IMR-90 (cell line): ENCODE measurements at regions not wholly inside any gene's neighbourhood (a gene's known extent, or its start where the extent isn't known, plus 50 kb on each side); places are given as distances from the start of the nearest gene placed in this dataset.

Source experiments
- ATAC-seq: fragments of 200-7000 bp; cut with Tn5 transposase; 2 replicates; pipeline ENCODE4 v1.9.1; 2020; ENCODE audit warnings: low read depth, mild to moderate bottlenecking, moderate library complexity
- BruUV-seq: library from RNA; stranded (reverse); fragments of 400-500 nt; replicated peaks from 2 replicates; lab custom pipeline; 2021; lab: Mats Ljungman, UMichigan
- CTCF ChIA-PET: fragments of 300-600 bp; formaldehyde crosslinking; extraction: SDS; loops from one replicate; lab custom pipeline; 2021; ENCODE audit warnings: antibody characterized with exemption; lab: Yijun Ruan, JAX
- POLR2A ChIA-PET: fragments of 300-600 bp; sonication (Branson Sonifier 250); formaldehyde crosslinking; loops from one replicate; lab custom pipeline; 2022; ENCODE audit warnings: antibody characterized with exemption; ENCODE audit not compliant: unreplicated experiment; lab: Charles Lee
- DNase-seq: peaks from one replicate; pipeline ENCODE4 v3.0.0; 2013
- H2AFZ ChIP-seq: replicated peaks from 2 replicates; pipeline ENCODE3; 2013; ENCODE audit warnings: low read length, mild to moderate bottlenecking; ENCODE audit not compliant: poor library complexity
- H2AK5ac ChIP-seq: 2 replicates; pipeline ENCODE4 v1.6.1; 2013; ENCODE audit warnings: low read depth, low read length, inconsistent platforms
- H2AK9ac ChIP-seq: replicated peaks from 2 replicates; pipeline ENCODE3; 2013; ENCODE audit warnings: mild to moderate bottlenecking, low read depth, low read length, moderate library complexity; ENCODE audit not compliant: poor library complexity
- H2BK120ac ChIP-seq: 2 replicates; pipeline ENCODE4 v1.6.1; 2013; ENCODE audit warnings: low read depth, low read length, inconsistent platforms
- H2BK15ac ChIP-seq: 3 replicates; pipeline ENCODE4 v1.6.1; 2013; ENCODE audit warnings: low read depth, low read length, inconsistent platforms
- H2BK20ac ChIP-seq: 2 replicates; pipeline ENCODE4 v1.6.1; 2013; ENCODE audit warnings: low read depth, mild to moderate bottlenecking, inconsistent platforms, low read length, moderate library complexity
- H2BK5ac ChIP-seq: 2 replicates; pipeline ENCODE4 v1.6.1; 2013; ENCODE audit warnings: mild to moderate bottlenecking, low read depth, low read length, inconsistent platforms; ENCODE audit not compliant: poor library complexity, severe bottlenecking
- H3K14ac ChIP-seq: replicated peaks from 2 replicates; pipeline ENCODE4 v1.6.1; 2013; ENCODE audit warnings: low read depth, low read length, inconsistent platforms
- H3K18ac ChIP-seq: 2 replicates; pipeline ENCODE4 v1.6.1; 2013; ENCODE audit warnings: low read depth, low read length, control low read depth
- H3K23ac ChIP-seq: 2 replicates; pipeline ENCODE4 v1.6.1; 2013; ENCODE audit warnings: low read depth, low read length, inconsistent platforms
- H3K27ac ChIP-seq: 2 replicates; pipeline ENCODE4 v1.5.1; 2013; ENCODE audit warnings: mild to moderate bottlenecking, control low read depth, low read length; ENCODE audit not compliant: insufficient read depth
- H3K27me3 ChIP-seq: 2 replicates; pipeline ENCODE4 v1.6.1; 2013; ENCODE audit warnings: low read length; ENCODE audit not compliant: control insufficient read depth, insufficient read depth
- H3K36me3 ChIP-seq: 2 replicates; pipeline ENCODE4 v1.6.1; 2013; ENCODE audit warnings: low read length, mixed read lengths; ENCODE audit not compliant: control insufficient read depth, insufficient read depth
- H3K4ac ChIP-seq: 2 replicates; pipeline ENCODE4 v1.6.1; 2013; ENCODE audit warnings: low read depth, low read length, inconsistent platforms
- H3K4me1 ChIP-seq: 2 replicates; pipeline ENCODE4 v1.6.1; 2013; ENCODE audit warnings: low read length, mixed read lengths; ENCODE audit not compliant: control insufficient read depth, insufficient read depth
- H3K4me2 ChIP-seq: 2 replicates; pipeline ENCODE4 v1.6.1; 2013; ENCODE audit warnings: low read depth, mild to moderate bottlenecking, control low read depth, low read length, moderate library complexity
- H3K4me3 ChIP-seq: 2 replicates; pipeline ENCODE4 v1.5.1; 2013; ENCODE audit warnings: low read depth, mild to moderate bottlenecking, control low read depth, low read length, moderate library complexity; ENCODE audit not compliant: insufficient read depth
- H3K56ac ChIP-seq: 2 replicates; pipeline ENCODE4 v1.6.1; 2013; ENCODE audit warnings: low read length, inconsistent platforms; ENCODE audit not compliant: insufficient read depth; ENCODE audit errors: extremely low read depth
- H3K79me1 ChIP-seq, 2 experiments: 2 replicates each; pipeline ENCODE4 v1.6.1; 2013; ENCODE audit warnings: low read length in 2 of 2, inconsistent platforms in 1 of 2, low read depth in 1 of 2
- H3K9ac ChIP-seq: 2 replicates; pipeline ENCODE4 v1.6.1; 2013; ENCODE audit warnings: low read depth, low read length, control low read depth
- H3K9me1 ChIP-seq: 2 replicates; pipeline ENCODE4 v1.6.1; 2013; ENCODE audit warnings: low read length, inconsistent platforms; ENCODE audit not compliant: insufficient read depth
- H3K9me3 ChIP-seq: 2 replicates; pipeline ENCODE4 v1.6.1; 2013; ENCODE audit warnings: low read length; ENCODE audit not compliant: control insufficient read depth, insufficient read depth
- H4K20me1 ChIP-seq: 2 replicates; pipeline ENCODE4 v1.6.1; 2013; ENCODE audit warnings: low read length, inconsistent platforms; ENCODE audit not compliant: insufficient read depth
- H4K5ac ChIP-seq: 2 replicates; pipeline ENCODE4 v1.6.1; 2013; ENCODE audit warnings: mild to moderate bottlenecking, low read depth, low read length, control low read depth
- H4K8ac ChIP-seq, 2 experiments: 2 replicates each; pipeline ENCODE4 v1.6.1; 2013; ENCODE audit warnings: low read depth in 2 of 2, low read length in 2 of 2, control low read depth in 1 of 2, inconsistent platforms in 1 of 2
- H4K91ac ChIP-seq: 2 replicates; pipeline ENCODE4 v1.6.1; 2013; ENCODE audit warnings: low read depth, low read length, inconsistent platforms; ENCODE audit not compliant: insufficient read depth
- CHD1 ChIP-seq: IDR thresholded peaks from 2 replicates; pipeline ENCODE4 v1.6.1; 2012; ENCODE audit warnings: low read depth, low read length, improper control_type of control experiment
- MAFK ChIP-seq: IDR thresholded peaks from 2 replicates; pipeline ENCODE4 v1.6.1; 2012; ENCODE audit warnings: low read depth, low read length, improper control_type of control experiment
- RAD21 ChIP-seq: IDR thresholded peaks from 2 replicates; pipeline ENCODE4 v1.6.1; 2012; ENCODE audit warnings: low read length, improper control_type of control experiment
- WGBS, 2 experiments: methylation state at CpG; one replicate each; pipeline versions ENCODE4 v1.1.5 to v1.1.7; 2013; ENCODE audit warnings: missing lambda C conversion rate in 2 of 2; ENCODE audit not compliant: insufficient read length in 1 of 2; ENCODE audit errors: extremely low coverage in 2 of 2; 5-methylcytosine and 5-hydroxymethylcytosine counted together
- dilution Hi-C: fragments of 300-500 bp; cut with HindIII; formaldehyde crosslinking; loops from one replicate; pipeline ENCODE4 v1.14.3; 2018; ENCODE audit warnings: low sequenced_read_pairs; ENCODE audit not compliant: unreplicated experiment
- in situ Hi-C: fragments of 300-500 bp; cut with MboI; formaldehyde crosslinking; loops from 3 replicates; pipeline ENCODE4 v1.14.3; 2019; ENCODE audit warnings: low sequenced_read_pairs, inconsistent platforms, mixed read lengths
- intact Hi-C: fragments of 100-400 bp; cut with micrococcal nuclease; formaldehyde crosslinking; loops from 2 replicates; pipeline ENCODE4 v1.10.0; 2022
- TF ChIP-seq, protein P1 (sequence below): conservative IDR thresholded peaks from 2 replicates; pipeline ENCODE4 v1.5.1; 2012; ENCODE audit warnings: mild to moderate bottlenecking, low read depth, low read length, improper control_type of control experiment

- no peaks in the 10 kb centered on the region for H3K27me3 ChIP-seq
- H3K18ac ChIP-seq, result no peak overlapping the region
- H4K5ac ChIP-seq, result no peak overlapping the region
- no peak overlapping the region for H2BK5ac ChIP-seq
- dilution Hi-C loops, result no loop called here
- no peak overlapping the region for H3K9ac ChIP-seq
- H3K4ac ChIP-seq, result no peak overlapping the region
- no peaks in the 10 kb centered on the region for H4K20me1 ChIP-seq
- no peak overlapping the region for H2BK120ac ChIP-seq
- H2AFZ ChIP-seq, result no peak overlapping the region
- no peak overlapping the region for H3K23ac ChIP-seq
- H3K36me3 ChIP-seq, result no peaks in the 10 kb centered on the region
- intact Hi-C loops, result no loop called here
- no peak overlapping the region for H3K4me3 ChIP-seq
- no peak for ATAC-seq
- DNase-seq, result no peak
- H3K27ac ChIP-seq, result no peak overlapping the region
- no peak overlapping the region for H3K56ac ChIP-seq
- no peak overlapping the region for H2AK9ac ChIP-seq
- H3K4me1 ChIP-seq, result no peaks in the 10 kb centered on the region
- H4K91ac ChIP-seq, result no peak overlapping the region
- no peaks in the 10 kb centered on the region for H3K79me1 ChIP-seq
- CTCF ChIA-PET, result interaction anchor here (1.0 to 1.1 kb wide), 2 partner anchors 221 to 242 kb away, joined by 3 to 5 read pairs; no protein-coding TSS in a partner anchor
- no peak overlapping the region for H2BK20ac ChIP-seq
- no peak overlapping the region for H2AK5ac ChIP-seq
- H3K4me2 ChIP-seq, result no peak overlapping the region
- H3K9me3 ChIP-seq, result no peaks in the 10 kb centered on the region
- no peaks in the 10 kb centered on the region for H3K9me1 ChIP-seq
- in situ Hi-C loops, result no loop called here
- no TSS peak for BruUV-seq
- TF ChIP-seq MAFK (peak; percentile 33; the same call in 1 of the 2 replicates), RAD21 (no peak), CHD1 (no peak)
- TF ChIP-seq, protein P1, sequence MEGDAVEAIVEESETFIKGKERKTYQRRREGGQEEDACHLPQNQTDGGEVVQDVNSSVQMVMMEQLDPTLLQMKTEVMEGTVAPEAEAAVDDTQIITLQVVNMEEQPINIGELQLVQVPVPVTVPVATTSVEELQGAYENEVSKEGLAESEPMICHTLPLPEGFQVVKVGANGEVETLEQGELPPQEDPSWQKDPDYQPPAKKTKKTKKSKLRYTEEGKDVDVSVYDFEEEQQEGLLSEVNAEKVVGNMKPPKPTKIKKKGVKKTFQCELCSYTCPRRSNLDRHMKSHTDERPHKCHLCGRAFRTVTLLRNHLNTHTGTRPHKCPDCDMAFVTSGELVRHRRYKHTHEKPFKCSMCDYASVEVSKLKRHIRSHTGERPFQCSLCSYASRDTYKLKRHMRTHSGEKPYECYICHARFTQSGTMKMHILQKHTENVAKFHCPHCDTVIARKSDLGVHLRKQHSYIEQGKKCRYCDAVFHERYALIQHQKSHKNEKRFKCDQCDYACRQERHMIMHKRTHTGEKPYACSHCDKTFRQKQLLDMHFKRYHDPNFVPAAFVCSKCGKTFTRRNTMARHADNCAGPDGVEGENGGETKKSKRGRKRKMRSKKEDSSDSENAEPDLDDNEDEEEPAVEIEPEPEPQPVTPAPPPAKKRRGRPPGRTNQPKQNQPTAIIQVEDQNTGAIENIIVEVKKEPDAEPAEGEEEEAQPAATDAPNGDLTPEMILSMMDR, result no peak
- no peak overlapping the region for H2BK15ac ChIP-seq
- H3K14ac ChIP-seq, result no peak overlapping the region
- POLR2A ChIA-PET, result no interaction called here
- H4K8ac ChIP-seq, result no peak overlapping the region
- WGBS, 2 experiments, result no CpG with 5 or more reads among the region's 2 CpGs
These were observed 70.2 kb upstream of the BTG3 start for GRCh38 chr21:17682924-17683323.
